ENCODE measurements at regions not wholly inside any gene's neighbourhood (a gene's known extent, or its start where the extent isn't known, plus 50 kb on each side); places are given as distances from the start of the nearest gene placed in this dataset.

DNA sequence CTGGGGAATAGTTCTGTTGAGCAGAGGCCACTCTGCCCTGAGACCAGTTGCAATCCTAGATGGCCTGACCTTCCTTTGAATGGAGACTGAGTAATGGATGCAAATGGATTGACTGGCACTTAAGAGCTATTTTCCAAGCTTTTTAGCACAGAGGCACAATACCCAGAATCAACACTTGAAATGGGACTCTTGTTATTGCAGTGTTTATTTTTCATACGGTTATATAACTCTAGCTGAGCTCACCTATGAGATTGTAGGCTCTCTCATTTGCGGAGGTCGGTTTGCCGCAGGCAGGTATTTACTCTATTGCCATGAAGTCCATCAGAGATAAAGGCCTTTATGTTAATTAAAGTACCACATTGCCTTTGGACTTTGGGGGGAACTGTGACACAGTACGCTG, 422.3 kb upstream of the CELF4 start:
- intact Hi-C loops (cut with DNase I), result no loop called here
- no peak for DNase-seq
- Histone ChIP-seq H3K27ac (ENCODE audit: low read length) (no peak overlapping the region), H3K4me1 (ENCODE audit: control insufficient read depth, insufficient read depth, low read length) (no peaks in the 10 kb centered on the region), H3K4me3 (ENCODE audit: low read length) (no peak overlapping the region), H3K27me3 (ENCODE audit: control insufficient read depth, insufficient read depth) (no peaks in the 10 kb centered on the region), H3K9me3 (ENCODE audit: control insufficient read depth, low read length) (no peaks in the 10 kb centered on the region)
- ATAC-seq, result no peak
- WGBS, result 90% methylated on average over 5 of the region's 5 CpGs

DNA sequence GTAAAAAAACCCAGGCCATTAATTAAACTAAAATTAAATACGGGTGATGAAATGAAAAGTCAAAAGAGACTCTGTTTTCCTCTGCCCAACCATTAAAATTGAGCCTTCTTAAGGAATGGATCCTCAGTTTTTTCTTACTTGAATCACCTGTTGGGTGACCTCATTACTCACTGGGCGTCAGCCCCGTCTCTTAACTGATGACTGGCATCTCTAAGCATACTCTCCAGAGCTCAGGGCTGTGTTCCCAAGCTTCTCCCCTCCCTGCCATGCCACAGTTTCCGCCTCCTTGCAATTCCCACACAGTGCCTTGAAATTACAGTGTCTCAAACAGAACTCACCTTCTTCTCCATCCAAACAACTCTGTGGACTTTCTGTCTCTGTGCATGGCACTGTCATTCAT, 421.1 kb upstream of the CELF4 start:
- no peak overlapping the region for H3K27ac ChIP-seq (ENCODE audit: low read length)
- WGBS, result 80% methylated on average over 4 of the region's 4 CpGs
- ATAC-seq, result no peak
- H3K9me3 ChIP-seq (ENCODE audit: control insufficient read depth, low read length), result no peaks in the 10 kb centered on the region
- intact Hi-C loops (cut with DNase I), result no loop called here
- no peaks in the 10 kb centered on the region for H3K27me3 ChIP-seq (ENCODE audit: control insufficient read depth, insufficient read depth)
- no peak overlapping the region for H3K4me3 ChIP-seq (ENCODE audit: low read length)
- DNase-seq, result no peak
- no peaks in the 10 kb centered on the region for H3K4me1 ChIP-seq (ENCODE audit: control insufficient read depth, insufficient read depth, low read length)

DNA sequence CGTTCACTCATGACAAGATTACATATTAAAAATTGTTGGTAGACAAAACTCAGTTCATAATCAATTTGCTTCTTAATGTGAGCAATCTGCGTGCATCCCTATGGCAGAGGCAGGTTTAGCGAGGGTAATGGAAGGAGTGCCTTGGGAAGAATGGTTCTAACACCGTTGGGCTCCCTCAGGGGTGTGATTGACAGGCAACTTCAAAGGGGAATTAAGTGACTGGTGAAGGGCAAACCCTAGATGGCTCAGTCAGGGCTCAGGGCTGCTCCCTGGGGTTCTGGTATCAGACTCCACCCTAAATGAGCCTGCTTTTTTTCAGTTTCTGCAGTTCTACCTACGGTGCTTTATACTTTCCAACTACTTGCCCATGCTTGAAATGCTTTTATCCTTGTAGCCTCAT, 419.5 kb upstream of the CELF4 start:
- Histone ChIP-seq H3K27me3 (ENCODE audit: control insufficient read depth, insufficient read depth) (no peaks in the 10 kb centered on the region), H3K4me3 (ENCODE audit: low read length) (no peak overlapping the region), H3K4me1 (ENCODE audit: control insufficient read depth, insufficient read depth, low read length) (no peaks in the 10 kb centered on the region), H3K27ac (ENCODE audit: low read length) (no peak overlapping the region), H3K9me3 (ENCODE audit: control insufficient read depth, low read length) (no peaks in the 10 kb centered on the region)
- intact Hi-C loops (cut with DNase I), result no loop called here
- 51% methylated on average over 5 of the region's 5 CpGs for WGBS
- DNase-seq (no peak), ATAC-seq (no peak)

DNA sequence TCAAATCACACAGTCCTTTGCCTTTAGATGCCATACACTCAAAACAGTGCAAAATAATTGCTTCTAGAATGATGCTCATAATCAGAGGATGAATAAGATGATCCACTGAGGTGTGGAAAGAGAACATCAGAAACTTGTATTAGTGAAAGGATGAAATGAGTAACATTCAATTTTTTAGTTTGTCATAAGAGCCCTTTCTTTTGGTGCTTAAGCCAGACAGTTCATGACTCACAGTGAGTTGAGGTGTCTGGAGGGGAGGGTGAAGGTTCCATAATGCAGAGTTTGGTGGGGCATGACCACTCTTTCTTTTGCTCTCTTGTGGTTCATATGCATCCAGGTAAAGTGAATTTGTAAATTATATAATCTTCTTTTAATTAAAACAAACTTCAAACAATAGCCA, 415.0 kb upstream of the CELF4 start:
- Histone ChIP-seq H3K4me1 (ENCODE audit: control insufficient read depth, insufficient read depth, low read length) (no peaks in the 10 kb centered on the region), H3K4me3 (ENCODE audit: low read length) (no peak overlapping the region), H3K27me3 (ENCODE audit: control insufficient read depth, insufficient read depth) (no peaks in the 10 kb centered on the region), H3K27ac (ENCODE audit: low read length) (no peak overlapping the region), H3K9me3 (ENCODE audit: control insufficient read depth, low read length) (no peaks in the 10 kb centered on the region)
- ATAC-seq (no peak), DNase-seq (no peak)
- intact Hi-C loops (cut with DNase I), result no loop called here

DNA sequence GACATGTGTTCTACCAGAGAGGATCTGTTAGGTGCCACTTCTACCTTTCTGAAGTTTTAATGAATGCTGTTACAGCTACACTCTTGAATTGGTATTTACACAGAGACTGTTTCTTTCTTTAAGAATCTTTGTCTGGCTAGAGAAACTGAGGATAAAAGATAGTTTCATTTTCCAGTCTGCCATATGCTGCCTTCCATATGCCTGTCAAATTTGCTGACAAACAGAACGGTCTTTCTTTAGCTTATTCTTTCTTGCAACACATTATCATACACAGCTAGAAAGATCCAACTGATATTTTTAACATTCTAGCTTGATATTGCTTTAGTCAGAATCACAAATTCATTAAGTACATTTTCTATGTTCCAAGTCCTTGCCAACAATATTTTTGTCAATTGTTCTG, 409.8 kb upstream of the CELF4 start:
- WGBS, result 83% methylated on average over 1 of the region's 1 CpG
- intact Hi-C loops (cut with DNase I), result no loop called here
- H3K4me3 ChIP-seq (ENCODE audit: low read length), result no peak overlapping the region

DNA sequence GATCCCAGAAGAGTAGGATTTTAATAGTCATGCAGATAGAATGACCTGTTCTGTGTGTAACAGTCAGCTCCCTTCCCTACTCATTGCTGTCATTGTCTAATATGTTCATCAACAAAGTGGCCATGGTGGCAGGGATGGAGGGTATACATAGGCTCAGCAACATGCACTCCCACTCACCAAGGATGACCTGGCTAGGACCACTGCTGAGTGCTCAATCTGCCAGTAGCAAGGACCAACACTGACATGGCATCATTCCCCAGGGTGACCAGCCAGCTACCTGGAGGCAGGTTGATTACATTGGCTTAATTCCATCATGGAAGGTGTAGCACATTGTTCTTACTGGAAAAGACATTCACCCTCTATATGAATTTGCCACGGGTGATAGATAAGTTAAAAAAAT, 401.7 kb upstream of the CELF4 start:
- H3K27me3 ChIP-seq (ENCODE audit: control insufficient read depth, insufficient read depth), result no peaks in the 10 kb centered on the region
- intact Hi-C loops (cut with DNase I), result loop anchor here in 1 of 4 donors (10.0 kb wide), 1 partner anchor 72 kb away; no protein-coding TSS in a partner anchor
- 66% methylated on average over 1 of the region's 1 CpG for WGBS
- ATAC-seq (no peak), DNase-seq (no peak)
- no peaks in the 10 kb centered on the region for H3K9me3 ChIP-seq (ENCODE audit: control insufficient read depth, low read length)
- no peak overlapping the region for H3K4me3 ChIP-seq (ENCODE audit: low read length)
- H3K4me1 ChIP-seq (ENCODE audit: control insufficient read depth, insufficient read depth, low read length), result no peaks in the 10 kb centered on the region
- H3K27ac ChIP-seq (ENCODE audit: low read length), result no peak overlapping the region

More for the DNA sequence above, 409.8 kb upstream of the CELF4 start:
- Histone ChIP-seq H3K27ac (ENCODE audit: low read length) (no peak overlapping the region), H3K9me3 (ENCODE audit: control insufficient read depth, low read length) (no peaks in the 10 kb centered on the region), H3K4me1 (ENCODE audit: control insufficient read depth, insufficient read depth, low read length) (no peaks in the 10 kb centered on the region), H3K27me3 (ENCODE audit: control insufficient read depth, insufficient read depth) (no peaks in the 10 kb centered on the region)
- ATAC-seq, result no peak
- no peak for DNase-seq

DNA sequence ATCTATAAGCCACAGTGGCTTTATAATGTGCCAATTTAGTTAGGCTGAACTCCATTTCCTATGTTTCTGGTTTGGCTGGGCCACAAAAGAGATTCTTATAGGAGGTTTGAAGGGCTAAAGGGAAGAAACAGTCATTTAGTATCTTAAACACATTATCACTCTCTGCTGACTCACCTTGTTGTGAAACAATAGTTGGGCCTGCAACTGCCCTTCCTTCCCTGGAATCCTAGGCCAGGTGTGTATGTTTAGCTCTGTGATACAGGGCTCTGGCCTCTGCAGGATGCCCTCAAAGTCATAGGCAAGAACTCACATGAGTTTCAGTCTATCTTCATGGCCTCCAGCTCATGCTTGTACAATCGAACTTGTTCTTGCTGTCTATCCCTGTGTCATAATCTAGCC, 400.0 kb upstream of the CELF4 start:
- ATAC-seq (no peak), DNase-seq (no peak)
- 74% methylated on average over 1 of the region's 1 CpG for WGBS
- Histone ChIP-seq H3K9me3 (ENCODE audit: control insufficient read depth, low read length) (no peaks in the 10 kb centered on the region), H3K4me3 (ENCODE audit: low read length) (no peak overlapping the region), H3K4me1 (ENCODE audit: control insufficient read depth, insufficient read depth, low read length) (no peaks in the 10 kb centered on the region), H3K27me3 (ENCODE audit: control insufficient read depth, insufficient read depth) (no peaks in the 10 kb centered on the region), H3K27ac (ENCODE audit: low read length) (no peak overlapping the region)
- intact Hi-C loops (cut with DNase I), result loop anchor here in 1 of 4 donors (10.0 kb wide), 1 partner anchor 71 kb away; no protein-coding TSS in a partner anchor

DNA sequence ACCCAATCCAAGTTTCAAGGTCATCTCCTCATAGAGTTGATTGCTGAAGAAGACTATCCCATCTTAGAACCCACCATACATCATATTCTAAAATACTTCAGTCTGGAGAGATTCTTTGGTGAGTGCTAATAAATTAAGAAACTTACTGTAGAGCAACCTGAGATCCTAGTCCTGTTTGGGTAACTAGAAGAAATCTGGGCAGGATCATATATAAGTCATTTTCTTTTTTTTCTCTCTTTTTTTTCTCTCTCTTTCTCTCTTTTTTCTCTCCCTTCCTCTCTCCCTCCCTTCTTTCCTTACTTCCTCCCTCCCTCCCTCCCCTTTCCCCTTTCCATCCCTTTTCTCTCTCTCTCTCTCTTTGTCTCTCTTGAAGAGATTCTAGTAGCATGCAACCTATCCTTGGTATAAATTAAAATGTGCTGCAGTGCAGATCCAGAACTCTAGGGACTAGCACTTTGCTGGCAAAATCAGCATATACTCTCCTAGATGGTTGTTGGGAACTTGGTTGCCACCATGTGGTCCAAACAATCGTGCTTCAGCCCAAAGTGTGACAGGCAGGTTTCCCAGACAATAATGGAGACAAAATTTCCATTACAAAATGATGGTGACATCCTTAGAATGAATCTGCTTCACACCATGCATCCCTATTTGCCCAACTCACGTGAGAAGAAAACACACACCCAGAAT, 399.4 kb upstream of the CELF4 start:
- H3K27me3 ChIP-seq (ENCODE audit: control insufficient read depth, insufficient read depth), result no peaks in the 10 kb centered on the region
- no peak overlapping the region for H3K27ac ChIP-seq (ENCODE audit: low read length)
- WGBS, result 65% methylated on average over 2 of the region's 2 CpGs
- no peaks in the 10 kb centered on the region for H3K4me1 ChIP-seq (ENCODE audit: control insufficient read depth, insufficient read depth, low read length)
- H3K9me3 ChIP-seq (ENCODE audit: control insufficient read depth, low read length), result no peaks in the 10 kb centered on the region
- DNase-seq, result no peak
- ATAC-seq, result no peak
- intact Hi-C loops (cut with DNase I), result loop anchor here in 1 of 4 donors (10.0 kb wide), 1 partner anchor 70 kb away; no protein-coding TSS in a partner anchor
- H3K4me3 ChIP-seq (ENCODE audit: low read length), result no peak overlapping the region

DNA sequence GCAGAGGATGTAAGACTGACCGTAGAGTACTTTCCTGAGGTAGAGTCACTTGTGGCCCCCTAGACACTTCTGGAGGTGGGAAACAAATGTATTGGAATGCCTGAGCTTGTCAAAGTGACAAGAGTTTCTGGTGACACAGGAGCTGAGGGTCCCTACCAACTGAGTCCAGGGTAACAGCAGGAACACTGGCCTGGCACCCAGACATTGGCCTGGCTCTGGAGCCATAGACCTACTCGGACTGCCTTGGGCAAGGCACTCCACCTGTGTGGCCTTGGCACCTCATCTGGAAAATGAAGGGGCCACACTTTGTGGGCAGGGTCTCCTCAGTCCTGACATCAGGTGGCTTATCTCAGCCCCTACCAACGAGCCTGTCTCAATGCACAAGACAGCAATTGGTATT, 398.2 kb upstream of the CELF4 start:
- intact Hi-C loops (cut with DNase I), result loop anchor here in 1 of 4 donors (10.0 kb wide), 1 partner anchor 69 kb away; no protein-coding TSS in a partner anchor
- H3K9me3 ChIP-seq (ENCODE audit: control insufficient read depth, low read length), result no peaks in the 10 kb centered on the region
- no peak for DNase-seq
- no peaks in the 10 kb centered on the region for H3K27me3 ChIP-seq (ENCODE audit: control insufficient read depth, insufficient read depth)
- H3K4me1 ChIP-seq (ENCODE audit: control insufficient read depth, insufficient read depth, low read length), result no peaks in the 10 kb centered on the region
- H3K27ac ChIP-seq (ENCODE audit: low read length), result no peak overlapping the region
- 77% methylated on average over 3 of the region's 3 CpGs for WGBS
- ATAC-seq, result no peak
- no peak overlapping the region for H3K4me3 ChIP-seq (ENCODE audit: low read length)

DNA sequence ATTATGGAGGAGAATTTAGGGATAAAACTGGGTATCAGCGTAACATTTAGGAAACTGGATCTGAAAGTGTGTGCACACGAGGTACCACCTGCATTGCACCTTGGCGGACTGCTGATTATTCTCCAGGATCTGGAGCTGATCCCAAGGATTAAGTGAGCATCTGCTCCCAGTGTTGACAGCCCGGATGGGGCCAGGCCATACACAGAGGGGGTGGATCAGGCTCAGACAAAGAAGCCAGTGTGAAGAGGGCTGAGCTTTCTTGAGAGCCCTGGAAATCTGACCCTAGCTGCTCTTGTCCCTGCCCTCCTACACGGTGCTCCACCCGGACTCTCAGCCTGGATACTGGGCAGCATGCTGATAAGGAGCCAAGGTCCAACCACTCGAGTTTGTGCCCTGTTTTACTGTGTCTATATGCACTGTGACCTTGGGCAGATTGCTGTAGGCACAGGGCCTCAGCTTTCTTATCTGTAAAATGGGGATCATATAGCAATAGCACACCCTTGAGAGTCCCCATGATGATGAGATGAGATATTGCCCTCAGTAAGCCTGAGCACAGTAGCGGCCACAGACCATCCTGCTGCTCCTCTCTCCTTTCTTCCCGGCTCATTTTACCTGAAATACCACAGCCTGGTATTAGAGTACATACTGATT, 396.8 kb upstream of the CELF4 start:
- intact Hi-C loops (cut with DNase I), result loop anchor here in 1 of 4 donors (10.0 kb wide), 1 partner anchor 68 kb away; no protein-coding TSS in a partner anchor
- H3K4me3 ChIP-seq (ENCODE audit: low read length), result no peak overlapping the region
- no peaks in the 10 kb centered on the region for H3K9me3 ChIP-seq (ENCODE audit: control insufficient read depth, low read length)
- no peaks in the 10 kb centered on the region for H3K4me1 ChIP-seq (ENCODE audit: control insufficient read depth, insufficient read depth, low read length)
- ATAC-seq, result no peak
- H3K27ac ChIP-seq (ENCODE audit: low read length), result no peak overlapping the region
- WGBS, result 55% methylated on average over 9 of the region's 9 CpGs
- DNase-seq, result no peak
- H3K27me3 ChIP-seq (ENCODE audit: control insufficient read depth, insufficient read depth), result no peaks in the 10 kb centered on the region

DNA sequence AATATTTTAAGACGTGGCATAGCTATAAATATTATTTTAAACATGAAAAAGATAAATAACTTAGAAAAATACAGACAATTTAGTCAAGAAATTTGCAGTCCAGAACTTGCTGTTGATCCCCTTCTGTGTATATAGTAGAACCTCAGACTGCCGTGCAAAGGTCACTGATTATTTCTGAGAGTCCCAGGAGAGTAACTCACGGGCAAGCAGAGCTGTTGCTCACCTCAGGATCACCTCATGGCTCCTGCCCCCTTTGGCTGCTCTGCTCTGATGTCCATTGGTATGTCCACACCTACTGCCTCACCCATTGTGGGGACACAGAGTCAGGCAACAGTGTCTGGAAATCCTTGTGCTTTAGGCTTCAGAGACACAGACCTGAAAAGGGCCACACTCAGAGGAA, 392.9 kb upstream of the CELF4 start:
- intact Hi-C loops (cut with DNase I), result no loop called here

More for the DNA sequence above, 392.9 kb upstream of the CELF4 start:
- DNase-seq, result peak in 1 of 3 donors; percentile 17
- ATAC-seq, result no peak
- Histone ChIP-seq H3K4me3 (ENCODE audit: low read length) (no peak overlapping the region), H3K27ac (ENCODE audit: low read length) (no peak overlapping the region), H3K9me3 (ENCODE audit: control insufficient read depth, low read length) (no peaks in the 10 kb centered on the region), H3K27me3 (ENCODE audit: control insufficient read depth, insufficient read depth) (no peaks in the 10 kb centered on the region), H3K4me1 (ENCODE audit: control insufficient read depth, insufficient read depth, low read length) (no peaks in the 10 kb centered on the region)
- 59% methylated on average over 3 of the region's 3 CpGs for WGBS
